ENCODE measurements at regions not wholly inside any gene's neighbourhood (a gene's known extent, or its start where the extent isn't known, plus 50 kb on each side); places are given as distances from the start of the nearest gene placed in this dataset.

- no peak for DNase-seq (ENCODE audit: low spot score)
- TF ChIP-seq CTCF (IDR thresholded peaks at IDR 0.05; ENCODE audit: extremely low read depth, missing control alignments): no peak
Measured at GRCh38 chr11:127238321-127238720, 237.8 kb upstream of the KIRREL3 start.

GRCh38 chr11:127236776-127237175 is 236.2 kb upstream of the KIRREL3 start:
- TF ChIP-seq CTCF (IDR thresholded peaks at IDR 0.05; ENCODE audit: extremely low read depth, missing control alignments): no peak
- no peak for DNase-seq (ENCODE audit: low spot score)

- TF ChIP-seq CTCF (IDR thresholded peaks at IDR 0.05; ENCODE audit: extremely low read depth, missing control alignments): no peak
- no peak for DNase-seq (ENCODE audit: low spot score)
Measured at GRCh38 chr11:127233998-127234397, 233.4 kb upstream of the KIRREL3 start.

- TF ChIP-seq CTCF (IDR thresholded peaks at IDR 0.05; ENCODE audit: extremely low read depth, missing control alignments): no peak
Measured at GRCh38 chr11:127230392-127230791, 229.8 kb upstream of the KIRREL3 start.

GRCh38 chr11:127226949-127227348 is 226.4 kb upstream of the KIRREL3 start:
- no peak for TF ChIP-seq CTCF (IDR thresholded peaks at IDR 0.05; ENCODE audit: extremely low read depth, missing control alignments)
- DNase-seq (ENCODE audit: low spot score): no peak

More at GRCh38 chr11:127230392-127230791, 229.8 kb upstream of the KIRREL3 start:
- no peak for DNase-seq (ENCODE audit: low spot score)

GRCh38 chr11:127226380-127226779 is 225.8 kb upstream of the KIRREL3 start:
- no peak for DNase-seq (ENCODE audit: low spot score)

GRCh38 chr11:127225619-127226018 is 225.0 kb upstream of the KIRREL3 start:
- no peak for DNase-seq (ENCODE audit: low spot score)
- no peak for TF ChIP-seq CTCF (IDR thresholded peaks at IDR 0.05; ENCODE audit: extremely low read depth, missing control alignments)

More at GRCh38 chr11:127226380-127226779, 225.8 kb upstream of the KIRREL3 start:
- no peak for TF ChIP-seq CTCF (IDR thresholded peaks at IDR 0.05; ENCODE audit: extremely low read depth, missing control alignments)

Measured in GM20000 (cell line).